Retinal pigment epithelial cell (primary cell): ENCODE measurements at regions not wholly inside any gene's neighbourhood (a gene's known extent, or its start where the extent isn't known, plus 50 kb on each side); places are given as distances from the start of the nearest gene placed in this dataset.

Experiments
- DNase-seq: peaks from one replicate; pipeline ENCODE4 v3.0.0-alpha.2; 2010; ENCODE audit warnings: low read depth
- H3K4me3 ChIP-seq: 2 replicates; pipeline ENCODE4 v1.5.1; 2011; ENCODE audit warnings: mild to moderate bottlenecking, low read length, control low read depth, moderate library complexity
- TF ChIP-seq, protein P1 (sequence below): conservative IDR thresholded peaks from 2 replicates; pipeline ENCODE4 v1.5.1; 2011; ENCODE audit warnings: low read depth, low read length, control low read depth, inconsistent platforms

GRCh38 chr1:184301227-184301626 lies 85.6 kb upstream of the C1orf21 start:
- DNase-seq = no peak
- TF ChIP-seq, protein P1, sequence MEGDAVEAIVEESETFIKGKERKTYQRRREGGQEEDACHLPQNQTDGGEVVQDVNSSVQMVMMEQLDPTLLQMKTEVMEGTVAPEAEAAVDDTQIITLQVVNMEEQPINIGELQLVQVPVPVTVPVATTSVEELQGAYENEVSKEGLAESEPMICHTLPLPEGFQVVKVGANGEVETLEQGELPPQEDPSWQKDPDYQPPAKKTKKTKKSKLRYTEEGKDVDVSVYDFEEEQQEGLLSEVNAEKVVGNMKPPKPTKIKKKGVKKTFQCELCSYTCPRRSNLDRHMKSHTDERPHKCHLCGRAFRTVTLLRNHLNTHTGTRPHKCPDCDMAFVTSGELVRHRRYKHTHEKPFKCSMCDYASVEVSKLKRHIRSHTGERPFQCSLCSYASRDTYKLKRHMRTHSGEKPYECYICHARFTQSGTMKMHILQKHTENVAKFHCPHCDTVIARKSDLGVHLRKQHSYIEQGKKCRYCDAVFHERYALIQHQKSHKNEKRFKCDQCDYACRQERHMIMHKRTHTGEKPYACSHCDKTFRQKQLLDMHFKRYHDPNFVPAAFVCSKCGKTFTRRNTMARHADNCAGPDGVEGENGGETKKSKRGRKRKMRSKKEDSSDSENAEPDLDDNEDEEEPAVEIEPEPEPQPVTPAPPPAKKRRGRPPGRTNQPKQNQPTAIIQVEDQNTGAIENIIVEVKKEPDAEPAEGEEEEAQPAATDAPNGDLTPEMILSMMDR = no peak
- H3K4me3 ChIP-seq = no peak overlapping the region

- no peak for DNase-seq
- no peak overlapping the region for H3K4me3 ChIP-seq
- TF ChIP-seq, protein P1 = no peak
Measured at GRCh38 chr1:184302346-184302745, 84.5 kb upstream of the C1orf21 start.

- TF ChIP-seq, protein P1 = no peak
- DNase-seq = no peak
- H3K4me3 ChIP-seq = no peak overlapping the region
Measured at GRCh38 chr1:184310157-184310819, 76.5 kb upstream of the C1orf21 start.

DNA sequence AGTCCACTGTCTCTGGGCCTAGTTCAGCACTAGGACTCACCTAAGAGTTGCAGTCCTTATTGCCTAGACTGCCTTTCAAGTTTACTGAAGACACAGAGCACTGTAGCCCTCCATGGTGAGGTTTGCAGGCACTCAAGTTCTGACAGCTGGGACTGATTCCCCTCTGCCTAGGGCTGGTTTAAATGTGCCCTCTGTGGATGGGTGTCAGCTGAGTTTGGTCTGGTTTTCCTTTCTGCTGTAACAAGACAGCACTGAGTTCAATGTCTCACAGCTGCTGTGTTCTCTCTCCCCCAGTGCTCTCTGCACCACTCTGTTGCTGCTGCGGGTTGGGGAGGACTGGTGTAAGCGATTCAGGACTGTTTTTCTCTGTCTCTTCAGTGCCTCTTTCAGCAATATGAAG lies 75.2 kb upstream of the C1orf21 start:
- TF ChIP-seq, protein P1 = no peak
- DNase-seq = no peak
- no peak overlapping the region for H3K4me3 ChIP-seq

- DNase-seq = no peak
- no peak overlapping the region for H3K4me3 ChIP-seq
- TF ChIP-seq, protein P1 = no peak
Measured at GRCh38 chr1:184315254-184315653, 71.6 kb upstream of the C1orf21 start.

DNA sequence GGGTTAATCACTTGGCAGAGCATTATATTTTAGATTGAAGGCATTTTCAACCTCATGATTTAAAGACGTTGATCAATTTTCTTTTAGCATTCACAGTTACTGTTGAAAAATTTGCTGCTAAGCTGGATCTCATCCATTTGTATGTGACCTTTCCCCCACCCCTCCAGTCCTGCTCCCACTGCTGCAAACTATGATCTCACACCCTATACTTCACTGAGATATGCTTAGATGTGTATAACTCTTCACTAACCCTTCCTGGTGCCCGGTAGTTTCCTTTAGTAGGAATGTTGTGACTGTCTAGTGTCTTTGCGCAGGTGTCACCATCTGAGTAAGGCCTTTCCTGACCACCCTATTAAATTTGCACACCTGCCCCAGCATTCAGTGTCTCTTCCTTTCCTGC lies 67.0 kb upstream of the C1orf21 start:
- TF ChIP-seq, protein P1 = no peak
- no peak for DNase-seq
- H3K4me3 ChIP-seq = no peak overlapping the region

DNA sequence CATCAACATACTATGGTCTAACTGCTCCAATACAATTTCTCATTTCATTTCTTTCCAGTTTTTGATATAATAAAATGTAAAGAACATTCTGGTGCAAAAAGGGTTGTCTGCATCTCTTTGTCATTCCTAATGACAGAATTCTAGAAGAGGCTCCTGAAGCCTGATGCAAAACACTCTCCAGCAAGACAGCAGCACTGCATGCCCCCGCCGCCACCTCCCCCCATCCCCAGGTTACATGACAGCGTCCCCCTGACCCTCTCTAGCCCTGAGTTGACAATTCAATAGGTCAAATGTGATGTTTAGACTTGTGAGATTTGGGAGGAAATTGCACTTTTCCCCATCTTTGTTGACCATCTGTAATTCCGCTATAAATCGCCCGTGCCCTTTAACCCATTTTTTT lies 64.6 kb upstream of the C1orf21 start:
- no peak for DNase-seq
- TF ChIP-seq, protein P1 = no peak
- no peak overlapping the region for H3K4me3 ChIP-seq
